T-helper 17 cell (primary cell): ENCODE measurements at regions not wholly inside any gene's neighbourhood (a gene's known extent, or its start where the extent isn't known, plus 50 kb on each side); places are given as distances from the start of the nearest gene placed in this dataset.

Experiments
- ATAC-seq: fragments of 150-1000 bp; cut with Tn5 transposase; 2 replicates; pipeline ENCODE4 v1.10.0; 2021; ENCODE audit warnings: mild to moderate bottlenecking, moderate library complexity
- DNase-seq, 3 donors: peaks; one replicate each; pipeline versions ENCODE4 v3.0.0 to v3.0.0-alpha.2; 2020 to 2021
- H3K9me3 ChIP-seq: one replicate; pipeline ENCODE4 v1.7.0; 2013; ENCODE audit warnings: low read length, mild to moderate bottlenecking; ENCODE audit not compliant: control insufficient read depth, poor library complexity, severe bottlenecking
- H3K27ac Mint-ChIP-seq: one replicate; pipeline ENCODE4 v1.8.0; 2022; ENCODE audit warnings: mild to moderate bottlenecking, moderate library complexity, mixed read lengths
- H3K27me3 Mint-ChIP-seq: one replicate; pipeline ENCODE4 v1.8.0; 2022; ENCODE audit warnings: mixed read lengths
- H3K36me3 Mint-ChIP-seq: one replicate; pipeline ENCODE4 v1.8.0; 2022; ENCODE audit warnings: low read depth, mixed read lengths
- H3K4me1 Mint-ChIP-seq: one replicate; pipeline ENCODE4 v1.8.0; 2022; ENCODE audit warnings: mild to moderate bottlenecking, mixed read lengths
- H3K4me3 Mint-ChIP-seq: one replicate; pipeline ENCODE4 v1.8.0; 2022; ENCODE audit warnings: mild to moderate bottlenecking, moderate library complexity, mixed read lengths

- ATAC-seq, result no peak
- Mint-ChIP-seq H3K36me3 (no peaks in the 10 kb centered on the region), H3K27me3 (peaks cover 13% of the 10 kb centered on the region), H3K27ac (no peak overlapping the region), H3K4me1 (no peaks in the 10 kb centered on the region), H3K4me3 (no peak overlapping the region)
- H3K9me3 ChIP-seq, result no peaks in the 10 kb centered on the region
- DNase-seq, result no peak
Observed at GRCh38 chr11:15730995-15731385, 616.3 kb downstream of the INSC start.

GRCh38 chr11:15735706-15736105 is 620.6 kb downstream of the SOX6 start:
- H3K4me1 Mint-ChIP-seq, result no peaks in the 10 kb centered on the region
- DNase-seq (no peak), ATAC-seq (no peak)
- no peaks in the 10 kb centered on the region for H3K36me3 Mint-ChIP-seq
- H3K27ac Mint-ChIP-seq, result no peak overlapping the region
- H3K27me3 Mint-ChIP-seq, result peaks cover 12% of the 10 kb centered on the region
- no peak overlapping the region for H3K4me3 Mint-ChIP-seq
- H3K9me3 ChIP-seq, result no peaks in the 10 kb centered on the region

GRCh38 chr11:15737320-15737719 is 619.0 kb downstream of the SOX6 start:
- no peaks in the 10 kb centered on the region for H3K9me3 ChIP-seq
- Mint-ChIP-seq H3K4me3 (no peak overlapping the region), H3K27me3 (peaks cover 12% of the 10 kb centered on the region), H3K4me1 (no peaks in the 10 kb centered on the region), H3K27ac (no peak overlapping the region), H3K36me3 (no peaks in the 10 kb centered on the region)
- no peak for ATAC-seq
- DNase-seq, result no peak

GRCh38 chr11:15738931-15739330 is 617.4 kb downstream of the SOX6 start:
- no peak for ATAC-seq
- Mint-ChIP-seq H3K36me3 (no peaks in the 10 kb centered on the region), H3K4me3 (no peak overlapping the region), H3K27me3 (peaks cover 12% of the 10 kb centered on the region), H3K4me1 (no peaks in the 10 kb centered on the region), H3K27ac (no peak overlapping the region)
- no peaks in the 10 kb centered on the region for H3K9me3 ChIP-seq
- no peak for DNase-seq

GRCh38 chr11:15742626-15743519 is 613.5 kb downstream of the SOX6 start:
- H3K9me3 ChIP-seq, result no peaks in the 10 kb centered on the region
- DNase-seq (no peak), ATAC-seq (no peak)
- no peak overlapping the region for H3K27ac Mint-ChIP-seq
- no peak overlapping the region for H3K4me3 Mint-ChIP-seq
- no peaks in the 10 kb centered on the region for H3K4me1 Mint-ChIP-seq
- no peaks in the 10 kb centered on the region for H3K36me3 Mint-ChIP-seq
- H3K27me3 Mint-ChIP-seq, result no peaks in the 10 kb centered on the region

- ATAC-seq (no peak), DNase-seq (no peak)
- no peak overlapping the region for H3K4me3 Mint-ChIP-seq
- no peaks in the 10 kb centered on the region for H3K9me3 ChIP-seq
- H3K27ac Mint-ChIP-seq, result no peak overlapping the region
- peaks cover 3% of the 10 kb centered on the region for H3K27me3 Mint-ChIP-seq
- no peaks in the 10 kb centered on the region for H3K4me1 Mint-ChIP-seq
- H3K36me3 Mint-ChIP-seq, result no peaks in the 10 kb centered on the region
Observed at GRCh38 chr11:15744693-15745092, 611.7 kb downstream of the SOX6 start.

- no peaks in the 10 kb centered on the region for H3K9me3 ChIP-seq
- Mint-ChIP-seq H3K27me3 (peaks cover 4% of the 10 kb centered on the region), H3K4me3 (no peak overlapping the region), H3K4me1 (no peaks in the 10 kb centered on the region), H3K36me3 (no peaks in the 10 kb centered on the region), H3K27ac (no peak overlapping the region)
- DNase-seq, result no peak
- ATAC-seq, result no peak
Observed at GRCh38 chr11:15745266-15745665, 611.1 kb downstream of the SOX6 start.

GRCh38 chr11:15747671-15748070 is 608.7 kb downstream of the SOX6 start:
- Mint-ChIP-seq H3K36me3 (no peaks in the 10 kb centered on the region), H3K4me3 (no peak overlapping the region), H3K27ac (no peak overlapping the region), H3K4me1 (no peaks in the 10 kb centered on the region), H3K27me3 (peaks cover 4% of the 10 kb centered on the region)
- no peaks in the 10 kb centered on the region for H3K9me3 ChIP-seq
- DNase-seq (no peak), ATAC-seq (no peak)

GRCh38 chr11:15748132-15748531 is 608.2 kb downstream of the SOX6 start:
- no peak overlapping the region for H3K4me3 Mint-ChIP-seq
- H3K4me1 Mint-ChIP-seq, result no peaks in the 10 kb centered on the region
- no peaks in the 10 kb centered on the region for H3K36me3 Mint-ChIP-seq
- H3K27me3 Mint-ChIP-seq, result peaks cover 4% of the 10 kb centered on the region
- no peak overlapping the region for H3K27ac Mint-ChIP-seq
- no peaks in the 10 kb centered on the region for H3K9me3 ChIP-seq
- DNase-seq (no peak), ATAC-seq (no peak)

- ATAC-seq, result no peak
- no peaks in the 10 kb centered on the region for H3K9me3 ChIP-seq
- Mint-ChIP-seq H3K36me3 (no peaks in the 10 kb centered on the region), H3K27ac (no peak overlapping the region), H3K4me3 (no peak overlapping the region), H3K4me1 (no peaks in the 10 kb centered on the region), H3K27me3 (peaks cover 4% of the 10 kb centered on the region)
- no peak for DNase-seq
Observed at GRCh38 chr11:15748741-15749140, 607.6 kb downstream of the SOX6 start.

- no peaks in the 10 kb centered on the region for H3K36me3 Mint-ChIP-seq
- no peak overlapping the region for H3K27ac Mint-ChIP-seq
- DNase-seq, result no peak
- no peaks in the 10 kb centered on the region for H3K4me1 Mint-ChIP-seq
- no peak overlapping the region for H3K4me3 Mint-ChIP-seq
- peaks cover 4% of the 10 kb centered on the region for H3K27me3 Mint-ChIP-seq
- ATAC-seq, result no peak
- H3K9me3 ChIP-seq, result no peaks in the 10 kb centered on the region
Observed at GRCh38 chr11:15750535-15751308, 605.6 kb downstream of the SOX6 start.

- no peak for ATAC-seq
- H3K27ac Mint-ChIP-seq, result no peak overlapping the region
- peaks cover 11% of the 10 kb centered on the region for H3K27me3 Mint-ChIP-seq
- no peaks in the 10 kb centered on the region for H3K4me1 Mint-ChIP-seq
- H3K36me3 Mint-ChIP-seq, result peaks cover 3% of the 10 kb centered on the region
- no peak overlapping the region for H3K4me3 Mint-ChIP-seq
- DNase-seq, result no peak
- H3K9me3 ChIP-seq, result no peaks in the 10 kb centered on the region
Observed at GRCh38 chr11:15754221-15754620, 602.1 kb downstream of the SOX6 start.

GRCh38 chr11:15757048-15757698 is 599.2 kb downstream of the SOX6 start:
- no peak for ATAC-seq
- Mint-ChIP-seq H3K27ac (no peak overlapping the region), H3K4me1 (no peaks in the 10 kb centered on the region), H3K4me3 (no peak overlapping the region), H3K27me3 (peaks cover 15% of the 10 kb centered on the region), H3K36me3 (peaks cover 3% of the 10 kb centered on the region)
- no peaks in the 10 kb centered on the region for H3K9me3 ChIP-seq
- no peak for DNase-seq
